Activated CD4-positive, alpha-beta T cell treated with anti-CD3 and anti-CD28 coated beads, Interleukin-2, Interleukin-6, amounts not matched to agents 100 ng/mL and 50 ng/mL, durations not matched to agents 16 hours and 8 hours (primary cell): ENCODE measurements at regions not wholly inside any gene's neighbourhood (a gene's known extent, or its start where the extent isn't known, plus 50 kb on each side); places are given as distances from the start of the nearest gene placed in this dataset.
"Not testable (repeated sequence)": the region's sequence is repeated elsewhere in the genome, so short reads cannot be mapped to it uniquely, and the experiment has no call there.

Experiments used
- DNase-seq: peaks from one replicate; pipeline ENCODE4 v3.0.0-alpha.2; 2020

- no peak for DNase-seq
Observed at GRCh38 chr16:80116711-80117110, 424.1 kb upstream of the DYNLRB2 start.

GRCh38 chr16:80114699-80115098, 426.1 kb upstream of the DYNLRB2 start:
- DNase-seq: no peak

- DNase-seq: no peak
Observed at GRCh38 chr16:80113873-80114574, 426.8 kb upstream of the DYNLRB2 start.

- no peak for DNase-seq
Observed at GRCh38 chr16:80109581-80109980, 431.2 kb upstream of the DYNLRB2 start.

GRCh38 chr16:80107900-80108299, 432.9 kb upstream of the DYNLRB2 start:
- no peak for DNase-seq

- DNase-seq: no peak
Observed at GRCh38 chr16:80105751-80106150, 435.0 kb upstream of the DYNLRB2 start.

- no peak for DNase-seq
Observed at GRCh38 chr16:80105160-80105559, 435.6 kb upstream of the DYNLRB2 start.

- no peak for DNase-seq
Observed at GRCh38 chr16:80104401-80104800, 436.4 kb upstream of the DYNLRB2 start.

- DNase-seq: no peak
Observed at GRCh38 chr16:80103463-80103862, 437.3 kb upstream of the DYNLRB2 start.

- DNase-seq: no peak
Observed at GRCh38 chr16:80100846-80101451, 439.8 kb upstream of the DYNLRB2 start.

- no peak for DNase-seq
Observed at GRCh38 chr16:80100186-80100585, 440.6 kb upstream of the DYNLRB2 start.

- DNase-seq: no peak
Observed at GRCh38 chr16:80097098-80097497, 443.7 kb upstream of the DYNLRB2 start.

GRCh38 chr16:80092681-80093080, 448.1 kb upstream of the DYNLRB2 start:
- DNase-seq: no peak

- not testable (repeated sequence) for DNase-seq
Observed at GRCh38 chr16:80091453-80091852, 449.3 kb upstream of the DYNLRB2 start.

- DNase-seq: no peak
Observed at GRCh38 chr16:80085606-80086005, 455.2 kb upstream of the DYNLRB2 start.

GRCh38 chr16:80084614-80085013, 456.2 kb upstream of the DYNLRB2 start:
- peak; percentile 23 for DNase-seq

GRCh38 chr16:80084163-80084562, 456.6 kb upstream of the DYNLRB2 start:
- no peak for DNase-seq

GRCh38 chr16:80082906-80083305, 457.9 kb upstream of the DYNLRB2 start:
- DNase-seq: no peak

GRCh38 chr16:80081846-80082245, 458.9 kb upstream of the DYNLRB2 start:
- no peak for DNase-seq

- DNase-seq: no peak
Observed at GRCh38 chr16:80080287-80080851, 460.4 kb upstream of the DYNLRB2 start.

GRCh38 chr16:80079072-80079471, 461.7 kb upstream of the DYNLRB2 start:
- no peak for DNase-seq

- DNase-seq: no peak
Observed at GRCh38 chr16:80077696-80078095, 463.1 kb upstream of the DYNLRB2 start.

- DNase-seq: no peak
Observed at GRCh38 chr16:80074329-80074728, 466.5 kb upstream of the DYNLRB2 start.

GRCh38 chr16:80071964-80072456, 468.8 kb upstream of the DYNLRB2 start:
- no peak for DNase-seq
